ENCODE measurements at regions not wholly inside any gene's neighbourhood (a gene's known extent, or its start where the extent isn't known, plus 50 kb on each side); places are given as distances from the start of the nearest gene placed in this dataset.

DNA sequence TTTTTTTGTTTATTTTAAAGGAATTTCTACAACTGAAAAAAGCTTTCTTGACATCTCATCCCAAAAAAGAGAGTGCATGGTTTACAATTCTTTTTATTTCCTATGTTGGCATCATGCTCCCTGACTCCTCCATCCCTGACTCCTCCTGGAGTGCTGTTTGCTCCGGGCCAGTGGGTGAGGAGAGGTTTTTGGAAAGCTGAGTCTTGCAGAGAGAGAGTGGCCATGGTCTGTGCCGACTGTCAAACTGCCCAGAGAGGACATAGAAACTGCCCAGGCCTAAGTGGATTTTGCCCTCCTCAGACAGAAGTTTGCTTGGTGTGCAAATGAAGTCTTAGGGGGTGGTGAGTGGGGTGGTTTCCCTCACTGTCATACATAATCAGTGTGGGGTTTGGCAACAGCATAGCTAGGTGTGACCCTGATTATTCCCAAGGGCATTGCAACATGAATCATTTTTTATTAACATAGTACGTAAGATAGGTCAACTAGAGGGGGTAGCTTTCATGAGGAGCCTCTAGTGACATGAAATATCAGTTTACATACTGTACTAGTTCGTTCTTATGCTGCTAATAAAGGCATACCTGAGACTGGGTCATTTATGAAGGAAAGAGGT lies 179.8 kb upstream of the UBL3 start:
- no peak for DNase-seq (ENCODE audit: low read depth)

DNA sequence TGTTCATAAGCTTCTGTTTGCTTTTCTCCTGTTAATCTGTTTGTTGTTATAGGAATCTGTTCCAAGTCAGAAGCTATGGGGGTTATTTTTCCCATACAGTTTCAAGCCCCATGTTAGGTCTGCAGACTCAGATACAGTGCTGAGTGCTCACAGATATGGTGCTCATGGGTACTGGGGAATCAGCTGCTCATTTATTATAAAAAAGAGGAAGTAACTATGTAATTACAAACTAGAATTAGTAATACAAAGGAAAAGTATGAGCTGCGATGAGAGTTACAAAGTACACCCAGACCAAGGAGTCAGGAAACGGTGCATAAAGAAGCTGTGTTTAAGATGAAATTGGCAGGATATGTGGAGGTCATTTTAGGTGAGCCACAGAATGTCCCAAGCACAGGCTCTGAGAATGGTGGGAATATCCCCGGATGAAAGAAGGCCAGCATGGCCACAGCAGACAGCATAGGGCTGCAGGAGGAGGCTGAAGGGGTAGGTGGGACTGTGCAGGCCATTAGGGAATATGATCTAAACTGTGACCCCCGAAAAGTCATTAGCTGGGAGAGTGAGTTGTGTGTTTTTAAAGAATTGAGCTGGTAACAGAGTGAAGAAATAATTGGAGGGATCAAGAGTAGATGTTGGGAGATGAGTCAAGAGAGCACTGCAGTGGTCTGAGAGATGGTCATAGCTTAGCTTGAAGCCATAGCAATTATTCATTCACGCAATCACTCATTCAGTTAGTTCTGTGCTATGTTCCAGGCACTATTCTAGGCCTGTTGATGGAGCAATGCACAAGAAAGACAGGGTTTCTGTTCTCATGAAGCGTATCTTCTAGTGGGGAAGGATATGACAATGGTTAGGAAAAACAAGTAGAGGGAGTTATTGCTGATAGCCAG lies 177.4 kb upstream of the UBL3 start:
- no peak for DNase-seq (ENCODE audit: low read depth)

GRCh38 chr13:30026909-30027308 lies 176.5 kb upstream of the UBL3 start:
- DNase-seq (ENCODE audit: low read depth), result no peak

DNA sequence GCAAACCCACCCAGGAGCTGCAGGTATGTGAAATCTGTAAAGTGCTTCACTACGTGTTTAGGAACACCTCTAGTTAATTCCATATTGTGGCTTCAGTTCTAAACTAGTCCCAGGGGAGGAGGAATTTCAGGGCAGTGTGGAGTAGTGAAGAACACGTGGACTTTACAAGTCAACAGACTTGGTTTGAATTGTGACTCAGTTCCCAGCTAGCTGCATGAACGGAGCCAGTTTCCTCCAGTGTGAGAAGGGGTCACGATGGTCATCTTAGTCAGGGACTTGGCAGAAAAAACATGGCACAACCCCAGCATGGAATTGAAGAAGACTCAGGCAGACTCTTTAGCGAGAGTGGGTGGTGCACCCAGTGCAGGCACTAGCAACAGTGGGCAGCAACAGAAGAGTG lies 175.7 kb upstream of the UBL3 start:
- DNase-seq (ENCODE audit: low read depth), result no peak

GRCh38 chr13:30025351-30025750 lies 174.9 kb upstream of the UBL3 start:
- DNase-seq (ENCODE audit: low read depth), result no peak

- no peak for DNase-seq (ENCODE audit: low read depth)
These were observed 173.9 kb upstream of the UBL3 start for GRCh38 chr13:30024125-30024865.

GRCh38 chr13:30023196-30023895 lies 172.9 kb upstream of the UBL3 start:
- no peak for DNase-seq (ENCODE audit: low read depth)

GRCh38 chr13:30022796-30023195 lies 172.4 kb upstream of the UBL3 start:
- no peak for DNase-seq (ENCODE audit: low read depth)

- no peak for DNase-seq (ENCODE audit: low read depth)
These were observed 171.8 kb upstream of the UBL3 start for GRCh38 chr13:30022256-30022655.

GRCh38 chr13:30021611-30022010 lies 171.2 kb upstream of the UBL3 start:
- no peak for DNase-seq (ENCODE audit: low read depth)

DNA sequence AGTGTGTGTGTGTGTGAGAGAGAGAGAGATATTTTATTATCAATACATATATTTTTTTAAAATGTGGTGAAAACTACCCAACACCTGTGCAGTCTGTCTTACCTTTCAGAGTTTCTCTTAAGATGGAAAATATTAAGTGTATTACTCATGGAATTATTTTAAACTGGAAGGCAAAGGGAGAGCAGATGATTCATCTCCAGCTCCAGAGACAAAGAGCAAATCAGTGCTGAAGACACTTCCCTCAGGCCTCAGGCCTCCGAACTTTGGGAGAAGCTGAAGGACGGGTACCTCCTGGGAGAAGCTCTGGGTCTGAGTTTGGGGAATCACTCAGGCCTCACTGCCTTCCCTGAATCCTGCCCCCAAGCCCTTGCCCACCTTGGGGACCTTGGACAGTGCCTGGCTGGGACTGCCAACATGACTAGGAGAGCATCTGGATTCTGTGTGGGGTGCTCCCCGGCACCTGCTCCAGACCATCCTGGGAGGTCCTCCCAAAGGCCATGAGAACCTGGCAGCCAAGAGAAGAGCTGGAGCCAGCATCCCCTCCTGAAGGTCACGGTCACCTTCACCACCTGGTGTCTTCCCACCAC lies 170.4 kb upstream of the UBL3 start:
- DNase-seq (ENCODE audit: low read depth), result no peak

- DNase-seq (ENCODE audit: low read depth), result no peak
These were observed 169.5 kb upstream of the UBL3 start for GRCh38 chr13:30019648-30020626.

DNA sequence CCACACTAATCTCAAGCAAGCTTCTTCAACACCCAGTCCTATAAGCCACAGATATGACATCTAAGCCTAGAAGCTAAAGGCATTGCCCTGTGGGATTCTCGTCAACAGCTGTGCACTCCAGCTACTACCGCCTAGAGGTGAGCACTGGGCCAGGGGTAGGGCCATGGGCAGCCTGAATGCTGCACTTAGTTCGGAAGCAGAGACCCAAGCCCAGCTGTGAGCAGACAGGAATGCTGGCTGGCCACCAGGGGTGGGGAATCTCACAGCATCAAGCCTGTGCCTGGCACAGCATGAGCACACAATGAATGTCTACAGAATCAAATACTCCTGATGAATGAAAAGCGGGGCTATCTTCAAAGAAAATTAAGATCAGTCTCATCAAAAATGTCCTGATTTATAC lies 167.5 kb upstream of the UBL3 start:
- no peak for DNase-seq (ENCODE audit: low read depth)

GRCh38 chr13:30016398-30016797 lies 166.0 kb upstream of the UBL3 start:
- DNase-seq (ENCODE audit: low read depth), result no peak

DNA sequence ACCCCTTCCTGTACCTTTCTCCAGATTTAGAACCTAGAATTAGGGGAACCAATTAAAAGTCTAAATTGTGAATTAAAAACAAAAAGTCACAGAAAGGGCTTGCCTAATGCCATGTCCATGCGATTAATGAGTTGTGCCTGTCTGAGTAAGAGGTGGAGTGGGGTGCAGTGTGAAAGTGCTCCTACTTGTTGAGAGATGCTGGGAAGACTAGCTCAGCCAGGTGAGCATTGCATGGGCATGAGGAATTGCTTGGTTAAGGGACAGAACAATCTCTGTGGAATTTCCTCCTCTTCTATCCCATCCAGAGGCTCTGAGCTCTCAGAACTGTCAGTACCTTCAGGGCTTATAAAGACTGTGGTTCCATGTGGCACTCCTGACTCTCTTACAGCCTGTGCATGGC lies 159.0 kb upstream of the UBL3 start:
- no peak for DNase-seq (ENCODE audit: low read depth)

GRCh38 chr13:30006246-30006645 lies 155.8 kb upstream of the UBL3 start:
- no peak for DNase-seq (ENCODE audit: low read depth)

- DNase-seq (ENCODE audit: low read depth), result no peak
These were observed 153.8 kb upstream of the UBL3 start for GRCh38 chr13:30004204-30004603.

- no peak for DNase-seq (ENCODE audit: low read depth)
These were observed 152.2 kb upstream of the UBL3 start for GRCh38 chr13:30002577-30002976.

GRCh38 chr13:30000370-30000765 lies 150.0 kb upstream of the UBL3 start:
- DNase-seq (ENCODE audit: low read depth), result no peak

DNA sequence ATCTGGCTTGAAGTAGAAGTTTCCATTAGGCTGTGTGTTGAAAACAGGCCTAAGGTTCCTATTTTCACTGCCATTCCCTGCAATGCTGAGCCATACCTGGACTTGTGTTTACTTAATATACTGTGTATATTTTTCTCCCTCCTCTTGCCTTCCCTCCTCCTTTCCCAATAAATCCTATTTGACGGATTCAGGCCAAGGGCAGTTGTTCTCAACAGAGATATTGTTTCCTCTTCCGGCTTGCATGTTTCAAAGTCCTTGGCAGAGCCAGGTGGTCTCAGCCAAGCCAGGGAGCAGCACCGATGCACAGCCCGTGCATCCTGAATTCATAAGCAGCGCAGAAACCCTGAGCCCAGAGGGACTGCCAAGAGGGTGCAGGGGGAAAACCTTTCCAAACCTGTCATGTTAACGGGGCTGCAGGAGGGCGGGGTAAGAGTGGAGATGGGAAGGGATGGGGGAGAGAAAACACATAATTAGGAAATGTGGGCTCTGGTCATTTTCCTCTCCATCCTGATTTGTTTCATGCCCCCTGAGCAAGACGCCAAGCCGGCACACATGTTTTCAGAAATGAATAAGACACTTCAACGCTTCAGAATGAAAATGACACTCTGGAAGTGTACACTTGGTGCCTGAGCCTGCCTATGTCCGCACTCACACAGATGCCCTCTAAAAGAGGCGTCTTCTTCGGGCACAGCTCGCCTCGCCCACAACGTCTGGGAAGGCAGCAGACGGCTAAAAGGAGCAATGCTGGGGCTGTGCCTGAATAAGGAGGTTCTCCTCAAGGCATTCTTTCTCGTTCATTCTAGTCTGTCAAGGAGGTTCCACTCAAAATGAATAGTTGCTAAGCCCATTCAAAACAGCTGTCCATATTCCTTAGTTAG lies 149.3 kb upstream of the UBL3 start:
- DNase-seq (ENCODE audit: low read depth), result no peak

Measured in T-helper 22 cell (primary cell).